Smooth muscle cell (in vitro differentiated cells): ENCODE measurements at regions not wholly inside any gene's neighbourhood (a gene's known extent, or its start where the extent isn't known, plus 50 kb on each side); places are given as distances from the start of the nearest gene placed in this dataset.

Source experiments
- DNase-seq: peaks from one replicate; lab custom pipeline; 2025; ENCODE audit not compliant: unreplicated experiment; lab: John Stamatoyannopoulos, UW
- H2AFZ ChIP-seq: fragments of 200-600 bp; sonication (generic); 2 replicates; pipeline ENCODE4 v1.6.0; 2016; ENCODE audit warnings: antibody characterized with exemption, low read depth, mild to moderate bottlenecking
- H3F3A ChIP-seq: fragments of 200-600 bp; sonication (generic); 2 replicates; pipeline ENCODE4 v1.6.0; 2017; ENCODE audit warnings: antibody characterized with exemption, low read depth
- H3K27ac ChIP-seq: fragments of 200-600 bp; sonication (generic); 2 replicates; pipeline ENCODE4 v1.5.1; 2016; ENCODE audit warnings: low read depth, mild to moderate bottlenecking
- H3K27me3 ChIP-seq: fragments of 200-600 bp; sonication (generic); 2 replicates; pipeline ENCODE4 v1.6.1; 2016; ENCODE audit warnings: low read depth, mild to moderate bottlenecking
- H3K36me3 ChIP-seq: fragments of 200-600 bp; sonication (generic); 2 replicates; pipeline ENCODE4 v1.5.1; 2016; ENCODE audit warnings: low read depth
- H3K4me1 ChIP-seq: fragments of 200-600 bp; sonication (generic); 2 replicates; pipeline ENCODE4 v1.5.1; 2016; ENCODE audit warnings: low read depth
- H3K4me2 ChIP-seq: fragments of 200-600 bp; sonication (generic); 2 replicates; pipeline ENCODE4 v1.6.0; 2016; ENCODE audit warnings: mild to moderate bottlenecking
- H3K4me3 ChIP-seq: fragments of 200-600 bp; sonication (generic); 2 replicates; pipeline ENCODE4 v1.5.1; 2016; ENCODE audit warnings: mild to moderate bottlenecking
- H3K79me2 ChIP-seq: fragments of 200-600 bp; sonication (generic); 2 replicates; pipeline ENCODE4 v1.6.0; 2016; ENCODE audit warnings: low read depth, mild to moderate bottlenecking
- H3K9ac ChIP-seq: fragments of 200-600 bp; sonication (generic); 2 replicates; pipeline ENCODE4 v1.6.0; 2016; ENCODE audit warnings: low read depth
- H3K9me3 ChIP-seq: fragments of 200-600 bp; sonication (generic); replicated peaks from 2 replicates; pipeline ENCODE4 v1.5.1; 2016; ENCODE audit warnings: low read depth
- H4K20me1 ChIP-seq: fragments of 200-600 bp; sonication (generic); 2 replicates; pipeline ENCODE4 v1.6.0; 2016; ENCODE audit warnings: low read depth
- WGBS: methylation state at CpG from one replicate; pipeline ENCODE4 v1.1.7; 2016; ENCODE audit warnings: low lambda C conversion rate; 5-methylcytosine and 5-hydroxymethylcytosine counted together
- TF ChIP-seq, protein P1 (sequence below): fragments of 200-600 bp; sonication (generic); IDR thresholded peaks from 2 replicates; pipeline ENCODE4 v1.5.1; 2017; ENCODE audit warnings: borderline replicate concordance, mild to moderate bottlenecking, antibody characterized with exemption; ENCODE audit not compliant: insufficient read depth, poor library complexity, severe bottlenecking

DNA sequence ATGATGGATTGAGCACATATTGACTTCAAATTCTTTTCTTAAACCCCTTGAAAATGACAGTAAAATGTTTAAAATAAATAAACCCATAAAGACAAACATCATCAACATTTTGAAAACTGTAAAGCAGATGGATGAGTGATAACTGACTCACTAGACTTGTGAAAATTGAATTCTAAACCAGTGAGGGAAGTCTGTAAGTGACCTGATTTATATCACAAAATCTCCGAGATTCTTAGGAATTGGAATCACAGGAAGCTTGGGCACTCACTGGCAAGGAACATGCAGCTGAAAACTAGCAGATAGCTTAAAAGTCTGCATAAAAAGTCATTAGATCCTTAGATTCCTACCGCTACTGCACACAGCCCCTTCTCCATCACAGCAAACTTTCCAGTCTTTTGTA, 51.3 kb upstream of the TSC22D1 start:
- TF ChIP-seq, protein P1, sequence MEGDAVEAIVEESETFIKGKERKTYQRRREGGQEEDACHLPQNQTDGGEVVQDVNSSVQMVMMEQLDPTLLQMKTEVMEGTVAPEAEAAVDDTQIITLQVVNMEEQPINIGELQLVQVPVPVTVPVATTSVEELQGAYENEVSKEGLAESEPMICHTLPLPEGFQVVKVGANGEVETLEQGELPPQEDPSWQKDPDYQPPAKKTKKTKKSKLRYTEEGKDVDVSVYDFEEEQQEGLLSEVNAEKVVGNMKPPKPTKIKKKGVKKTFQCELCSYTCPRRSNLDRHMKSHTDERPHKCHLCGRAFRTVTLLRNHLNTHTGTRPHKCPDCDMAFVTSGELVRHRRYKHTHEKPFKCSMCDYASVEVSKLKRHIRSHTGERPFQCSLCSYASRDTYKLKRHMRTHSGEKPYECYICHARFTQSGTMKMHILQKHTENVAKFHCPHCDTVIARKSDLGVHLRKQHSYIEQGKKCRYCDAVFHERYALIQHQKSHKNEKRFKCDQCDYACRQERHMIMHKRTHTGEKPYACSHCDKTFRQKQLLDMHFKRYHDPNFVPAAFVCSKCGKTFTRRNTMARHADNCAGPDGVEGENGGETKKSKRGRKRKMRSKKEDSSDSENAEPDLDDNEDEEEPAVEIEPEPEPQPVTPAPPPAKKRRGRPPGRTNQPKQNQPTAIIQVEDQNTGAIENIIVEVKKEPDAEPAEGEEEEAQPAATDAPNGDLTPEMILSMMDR: no peak
- H3K79me2 ChIP-seq: no peaks in the 10 kb centered on the region
- no peaks in the 10 kb centered on the region for H3K27me3 ChIP-seq
- H2AFZ ChIP-seq: no peak overlapping the region
- peaks cover 7% of the 10 kb centered on the region for H3K4me1 ChIP-seq
- H4K20me1 ChIP-seq: no peaks in the 10 kb centered on the region
- H3K9ac ChIP-seq: no peak overlapping the region
- 92% methylated on average over 2 of the region's 2 CpGs for WGBS
- no peaks in the 10 kb centered on the region for H3K36me3 ChIP-seq
- H3K27ac ChIP-seq: no peak overlapping the region
- H3K9me3 ChIP-seq: no peaks in the 10 kb centered on the region
- no peak overlapping the region for H3K4me2 ChIP-seq
- H3F3A ChIP-seq: no peaks in the 10 kb centered on the region
- no peak for DNase-seq
- H3K4me3 ChIP-seq: no peak overlapping the region

DNA sequence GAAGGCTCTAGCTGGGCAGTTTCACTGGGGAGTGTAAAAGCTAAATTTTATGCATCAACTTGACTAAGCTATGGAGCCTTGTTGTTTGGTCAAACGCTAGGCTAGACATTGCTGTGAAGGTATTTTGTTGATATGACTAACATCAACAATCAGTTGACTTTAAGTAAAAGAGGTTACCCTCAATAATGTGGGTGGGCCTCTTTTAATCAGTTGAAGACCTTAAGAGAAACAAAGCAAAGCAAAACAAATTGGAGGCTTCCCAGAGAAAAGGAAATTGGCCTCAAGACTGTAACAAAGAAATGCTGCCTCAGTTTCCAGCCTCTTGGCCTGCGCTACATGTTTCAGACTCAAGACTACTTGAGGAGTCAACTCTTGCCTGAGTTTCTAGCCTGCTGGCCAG, 50.0 kb upstream of the TSC22D1 start:
- no peaks in the 10 kb centered on the region for H4K20me1 ChIP-seq
- no peaks in the 10 kb centered on the region for H3K36me3 ChIP-seq
- H3K9me3 ChIP-seq: no peaks in the 10 kb centered on the region
- no peaks in the 10 kb centered on the region for H3F3A ChIP-seq
- TF ChIP-seq, protein P1: no peak
- H3K4me2 ChIP-seq: no peak overlapping the region
- no peak overlapping the region for H2AFZ ChIP-seq
- no peaks in the 10 kb centered on the region for H3K27me3 ChIP-seq
- no peak for DNase-seq
- H3K9ac ChIP-seq: no peak overlapping the region
- H3K27ac ChIP-seq: no peak overlapping the region
- peaks cover 9% of the 10 kb centered on the region for H3K4me1 ChIP-seq
- H3K4me3 ChIP-seq: no peak overlapping the region
- 89% methylated on average over 2 of the region's 2 CpGs for WGBS
- no peaks in the 10 kb centered on the region for H3K79me2 ChIP-seq
